ENCODE measurements at regions not wholly inside any gene's neighbourhood (a gene's known extent, or its start where the extent isn't known, plus 50 kb on each side); places are given as distances from the start of the nearest gene placed in this dataset.

GRCh38 chr22:19641983-19642451, 72.3 kb upstream of the SEPTIN5 start:
- no peaks in the 10 kb centered on the region for H3K27me3 ChIP-seq (ENCODE audit: insufficient read depth, low read length)
- H3K79me2 ChIP-seq (ENCODE audit: insufficient read depth, low read length), result no peaks in the 10 kb centered on the region
- no peak overlapping the region for H2AFZ ChIP-seq (ENCODE audit: low read depth, low read length, poor library complexity, severe bottlenecking)
- no peaks in the 10 kb centered on the region for H3K36me3 ChIP-seq (ENCODE audit: control insufficient read depth in 1 of 2, insufficient read depth in 2 of 2, low read length in 2 of 2)
- ChIA-PET CTCF (interaction anchor here (1.0 kb wide), 2 partner anchors 9 to 21 kb away, joined by 3 read pairs; no protein-coding TSS in a partner anchor), POLR2A (no interaction called here), RAD21 (ENCODE audit: low non-redundant PET in 1 of 2, low total read pairs in 2 of 2, uncharacterized antibody in 2 of 2, unreplicated experiment in 2 of 2) (no interaction called here)
- peaks cover 0 to 10% of the 10 kb centered on the region in 2 experiments; a peak in 2 of 4 replicates for H3K4me1 ChIP-seq (ENCODE audit: control insufficient read depth in 1 of 2, insufficient read depth in 2 of 2, low read length in 2 of 2)
- no peaks in the 10 kb centered on the region for H3K9me2 ChIP-seq (ENCODE audit: insufficient read depth)
- DNase-seq (ENCODE audit: low read depth, low spot score) (no peak), ATAC-seq (no peak)
- intact Hi-C loops (cut with micrococcal nuclease), result no loop called here
- H4K20me1 ChIP-seq (ENCODE audit: insufficient read depth), result no peaks in the 10 kb centered on the region
- H3K9ac ChIP-seq (ENCODE audit: low read length), result peak overlapping the region; percentile 28; the same call in 1 of the 2 replicates
- H3K27ac ChIP-seq (ENCODE audit: low read depth, low read length), result no peak overlapping the region
- no peak for TF ChIP-seq EZH2 (IDR thresholded peaks at IDR 0.05)
- TF ChIP-seq MAX (IDR thresholded peaks at IDR 0.05), result no peak
- no peak for TF ChIP-seq EZH2phosphoT487 (IDR thresholded peaks at IDR 0.05; ENCODE audit: borderline replicate concordance)
- TF ChIP-seq SP1 (IDR thresholded peaks at IDR 0.05; ENCODE audit: low read depth), result no peak
- no peak for TF ChIP-seq ZBTB33 (IDR thresholded peaks at IDR 0.05; ENCODE audit: extremely low read depth, insufficient replicate concordance, low read length)
- H3K9me3 ChIP-seq (ENCODE audit: control insufficient read depth in 1 of 2, insufficient read depth in 1 of 2, low read depth in 1 of 2, low read length in 2 of 2), result peaks cover 0 to 8% of the 10 kb centered on the region in 2 experiments; a peak in 1 of 4 replicates
- peak overlapping the region in 1 of 2 experiments; percentile 40; a peak in 2 of 4 replicates for H3K4me3 ChIP-seq (replicated peaks in 1 of 2; ENCODE audit: low read depth in 1 of 2, low read length in 2 of 2)
- BruUV-seq (replicated peaks), result no TSS peak
- H3K4me2 ChIP-seq (ENCODE audit: low read length), result peak overlapping the region; percentile 73
